HL-60 (cell line): ENCODE measurements at regions not wholly inside any gene's neighbourhood (a gene's known extent, or its start where the extent isn't known, plus 50 kb on each side); places are given as distances from the start of the nearest gene placed in this dataset.

Source experiments
- DNase-seq, 2 experiments: peaks; one replicate each; pipeline ENCODE4 v3.0.0-alpha.2; 2010 to 2020; ENCODE audit warnings: low read depth in 1 of 2, low spot score in 1 of 2
- H3K27ac ChIP-seq: fragments of 250-450 bp; sonication (Bioruptor Pico); replicated peaks from 2 replicates; pipeline ENCODE4 v1.5.1; 2020; ENCODE audit warnings: mild to moderate bottlenecking, moderate library complexity
- H3K27me3 ChIP-seq: fragments of 250-450 bp; sonication (Bioruptor Pico); 2 replicates; pipeline ENCODE4 v1.5.1; 2021; ENCODE audit warnings: mild to moderate bottlenecking, moderate library complexity; ENCODE audit not compliant: insufficient read depth, poor library complexity, severe bottlenecking
- H3K4me3 ChIP-seq: replicated peaks from 2 replicates; pipeline ENCODE4 v1.5.1; 2011; ENCODE audit warnings: mild to moderate bottlenecking, control low read depth, low read length; ENCODE audit not compliant: insufficient read depth
- CTCF ChIP-seq: IDR thresholded peaks from one replicate; pipeline ENCODE4 v1.5.1; 2011; ENCODE audit warnings: low read length, control low read depth, inconsistent platforms; ENCODE audit not compliant: insufficient read depth
- GABPA ChIP-seq: IDR thresholded peaks from 2 replicates; pipeline ENCODE4 v1.6.1; 2012; ENCODE audit warnings: low read depth
- POLR2AphosphoS5 ChIP-seq: IDR thresholded peaks from 2 replicates; pipeline ENCODE4 v1.6.1; 2012; ENCODE audit warnings: low read depth
- REST ChIP-seq: IDR thresholded peaks from 2 replicates; pipeline ENCODE4 v1.6.1; 2012; ENCODE audit warnings: low read depth; ENCODE audit not compliant: insufficient replicate concordance
- SPI1 ChIP-seq: IDR thresholded peaks from 2 replicates; pipeline ENCODE4 v1.6.1; 2012; ENCODE audit warnings: low read depth, mild to moderate bottlenecking, borderline replicate concordance

- Histone ChIP-seq H3K4me3 (no peak overlapping the region), H3K27me3 (no peaks in the 10 kb centered on the region)
- TF ChIP-seq CTCF, result no peak
- TF ChIP-seq SPI1, result no peak
- no peak for TF ChIP-seq GABPA
- no peak for TF ChIP-seq REST
- TF ChIP-seq POLR2AphosphoS5, result no peak
Measured at GRCh38 chr5:3186736-3187405, 408.8 kb upstream of the IRX1 start.

GRCh38 chr5:3186156-3186555 is 409.5 kb upstream of the IRX1 start:
- TF ChIP-seq REST (no peak), GABPA (no peak), SPI1 (no peak), POLR2AphosphoS5 (no peak), CTCF (no peak)

More at GRCh38 chr5:3186736-3187405, 408.8 kb upstream of the IRX1 start:
- DNase-seq, result no peak
- H3K27ac ChIP-seq, result no peak overlapping the region

GRCh38 chr5:3185488-3185887 is 410.1 kb upstream of the IRX1 start:
- Histone ChIP-seq H3K27ac (no peak overlapping the region), H3K4me3 (no peak overlapping the region), H3K27me3 (no peaks in the 10 kb centered on the region)
- DNase-seq, result no peak
- TF ChIP-seq CTCF, result no peak
- TF ChIP-seq SPI1, result no peak
- no peak for TF ChIP-seq REST
- no peak for TF ChIP-seq POLR2AphosphoS5
- no peak for TF ChIP-seq GABPA

More at GRCh38 chr5:3186156-3186555, 409.5 kb upstream of the IRX1 start:
- Histone ChIP-seq H3K27me3 (no peaks in the 10 kb centered on the region), H3K27ac (no peak overlapping the region), H3K4me3 (no peak overlapping the region)
- no peak for DNase-seq
